Ramos (cell line): ENCODE measurements at regions not wholly inside any gene's neighbourhood (a gene's known extent, or its start where the extent isn't known, plus 50 kb on each side); places are given as distances from the start of the nearest gene placed in this dataset.
"Not testable (repeated sequence)": the region's sequence is repeated elsewhere in the genome, so short reads cannot be mapped to it uniquely, and the experiment has no call there.

Experiments
- in situ Hi-C: fragments of 300-500 bp; cut with MboI; formaldehyde crosslinking; loops from one replicate; pipeline ENCODE4 v1.14.3; 2022; ENCODE audit warnings: low sequenced_read_pairs; ENCODE audit not compliant: unreplicated experiment

DNA sequence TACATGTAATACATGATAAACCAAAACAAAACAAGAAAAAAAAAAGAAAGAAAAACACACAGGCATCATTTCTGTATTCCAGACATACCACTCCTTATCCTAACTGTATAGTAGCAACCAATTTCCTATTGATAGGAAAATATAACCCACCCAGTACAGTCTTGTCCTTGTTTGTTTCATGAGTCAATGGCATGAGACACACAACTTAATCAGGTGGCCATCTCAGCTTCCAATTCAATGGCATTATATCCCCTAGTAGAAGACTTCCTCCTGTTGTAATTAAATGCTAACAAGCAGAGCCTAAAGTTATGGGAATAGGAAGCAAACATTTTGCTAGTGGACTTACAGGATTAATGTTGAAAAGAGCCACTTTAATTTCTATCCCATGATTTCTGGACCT, 121.0 kb upstream of the NOL4 start:
- in situ Hi-C loops = no loop called here

DNA sequence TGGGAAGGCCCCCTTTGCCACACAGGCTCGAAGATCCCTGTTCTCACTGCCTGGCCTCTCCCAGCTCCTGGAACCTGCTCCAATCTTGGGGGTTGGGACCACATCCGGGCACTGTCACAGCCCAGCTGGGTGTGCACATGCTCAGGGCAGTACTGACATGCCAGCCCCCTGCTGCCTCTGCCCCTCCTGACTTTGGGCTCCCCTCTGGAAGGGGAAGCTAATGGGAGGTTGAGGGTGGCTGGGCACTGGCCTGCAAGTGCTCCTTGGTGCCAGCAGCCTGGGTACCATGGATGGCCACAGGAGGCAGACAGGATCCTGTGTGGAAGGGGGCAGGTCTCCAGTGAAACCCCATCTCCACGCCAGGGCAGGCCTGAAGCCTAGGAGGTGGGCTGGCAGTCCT, 126.1 kb upstream of the NOL4 start:
- in situ Hi-C loops = no loop called here

DNA sequence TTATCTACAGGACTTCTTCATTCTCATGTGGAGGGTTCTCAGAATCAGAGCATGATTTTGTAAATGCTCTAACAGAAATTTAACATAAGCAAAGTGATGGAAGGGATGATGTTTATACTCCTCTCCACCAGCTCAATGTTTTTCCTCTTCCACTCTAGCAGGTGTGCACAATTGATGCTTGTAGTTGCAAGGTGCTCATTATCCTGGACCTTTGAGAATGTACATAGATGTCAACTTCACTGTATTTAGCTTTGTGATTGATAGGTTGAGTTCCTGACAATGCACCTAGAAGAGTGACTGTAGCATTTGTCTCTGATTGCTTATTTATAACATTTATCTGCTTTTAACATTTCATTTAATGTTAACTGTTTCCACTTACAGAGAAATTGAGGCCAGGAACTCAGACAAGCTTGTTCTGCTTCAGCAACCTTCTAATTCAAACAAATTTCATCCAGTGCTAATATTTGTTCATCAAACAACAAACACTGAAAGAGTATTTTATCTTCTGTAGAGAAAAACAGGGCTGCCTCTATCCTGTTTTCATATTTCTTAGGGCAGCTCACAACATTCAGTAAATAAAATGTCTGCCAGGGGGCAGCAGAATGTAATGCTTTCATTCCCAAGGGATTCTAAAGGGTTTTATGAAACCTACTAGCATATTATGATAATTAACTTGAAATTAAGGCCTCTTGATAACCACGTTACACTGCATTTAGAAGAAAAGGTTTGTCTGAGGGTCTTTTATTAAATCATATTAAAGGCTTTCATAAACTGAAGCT, 127.9 kb upstream of the NOL4 start:
- in situ Hi-C loops = no loop called here

DNA sequence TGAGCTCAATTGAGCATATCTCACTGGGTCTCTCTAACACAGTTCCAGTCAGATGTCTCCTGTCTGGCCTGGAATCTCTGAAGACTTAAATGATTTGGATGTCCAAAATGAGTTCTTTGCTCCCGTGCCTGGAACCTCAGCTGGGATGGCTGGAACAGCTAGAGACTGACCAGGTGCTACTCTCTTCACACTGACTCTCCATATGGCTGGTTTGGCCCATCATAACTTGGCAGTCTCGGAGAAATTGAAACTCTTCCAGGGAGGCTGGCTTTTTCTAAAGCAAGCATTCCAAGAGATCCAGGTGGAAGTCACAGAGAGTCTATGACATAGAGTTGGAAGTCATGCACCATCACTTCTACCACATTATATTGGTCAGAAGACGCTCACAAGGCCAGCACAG, 129.6 kb upstream of the NOL4 start:
- in situ Hi-C loops = no loop called here

DNA sequence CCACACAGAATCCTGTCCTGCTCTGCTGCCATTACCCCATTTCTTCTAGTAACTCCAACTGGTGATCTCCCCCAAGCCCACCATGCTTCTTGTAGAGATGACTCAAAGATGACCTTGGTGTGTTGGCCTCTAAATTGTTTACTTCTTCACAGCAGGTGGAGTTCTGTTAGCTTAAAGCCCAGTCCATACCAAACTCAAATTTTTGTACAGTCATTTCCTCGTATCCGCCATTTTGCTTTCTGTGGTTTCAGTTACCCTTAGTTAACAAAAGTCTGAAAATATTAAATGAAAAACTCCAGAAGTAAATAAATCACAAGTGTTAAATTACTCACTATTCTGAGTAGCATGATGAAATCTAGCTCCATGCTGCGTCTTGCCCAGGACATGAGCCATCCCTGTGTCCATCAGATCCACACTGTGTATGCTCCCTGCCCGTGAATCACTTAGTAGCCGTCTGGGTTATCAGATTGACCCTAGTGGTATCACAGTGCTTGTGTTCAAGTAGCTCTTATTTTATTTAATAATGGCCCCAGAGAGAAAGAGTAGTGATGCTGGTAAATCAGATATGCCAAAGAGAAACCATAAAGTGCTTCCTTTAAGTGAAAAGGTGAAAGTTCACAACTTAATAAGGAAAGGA, 133.3 kb upstream of the NOL4 start:
- in situ Hi-C loops = no loop called here

DNA sequence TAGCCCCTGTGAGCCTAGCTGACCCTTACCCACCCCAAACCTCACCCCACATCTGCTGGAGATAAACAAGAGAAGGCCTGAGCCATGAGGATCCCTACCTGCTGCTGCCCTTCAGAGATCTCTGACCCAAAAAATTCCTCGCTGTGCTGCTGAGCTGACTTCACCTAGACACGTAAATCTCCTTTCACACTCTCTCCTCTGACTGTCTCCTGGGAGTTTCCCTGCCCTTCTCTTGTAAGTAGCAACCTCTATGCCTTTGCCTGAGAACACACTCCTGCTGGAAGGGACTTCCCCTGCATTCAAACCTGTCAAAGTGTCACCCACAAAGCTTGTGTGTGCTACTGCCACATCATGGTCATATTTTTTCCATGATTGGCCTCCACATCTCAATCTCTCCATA, 134.2 kb upstream of the NOL4 start:
- in situ Hi-C loops = no loop called here

DNA sequence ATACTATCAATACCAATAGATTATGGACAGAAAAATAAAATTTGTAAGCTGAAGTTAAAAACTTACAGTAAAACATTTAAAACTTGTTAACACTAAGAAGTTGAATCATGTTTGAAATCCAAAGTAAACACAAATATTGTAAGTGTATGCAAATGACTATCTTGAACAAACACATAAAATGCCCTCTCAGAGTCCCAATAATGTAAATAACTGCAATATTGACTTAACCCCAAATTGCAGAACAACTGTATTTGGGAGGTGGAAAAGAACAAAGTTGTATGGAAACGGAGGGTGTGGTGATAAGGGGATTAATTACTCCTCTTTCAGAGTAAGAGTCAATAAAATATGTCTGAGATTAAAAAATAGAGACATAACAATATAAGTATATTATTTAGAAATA, 140.0 kb upstream of the NOL4 start:
- in situ Hi-C loops = no loop called here

DNA sequence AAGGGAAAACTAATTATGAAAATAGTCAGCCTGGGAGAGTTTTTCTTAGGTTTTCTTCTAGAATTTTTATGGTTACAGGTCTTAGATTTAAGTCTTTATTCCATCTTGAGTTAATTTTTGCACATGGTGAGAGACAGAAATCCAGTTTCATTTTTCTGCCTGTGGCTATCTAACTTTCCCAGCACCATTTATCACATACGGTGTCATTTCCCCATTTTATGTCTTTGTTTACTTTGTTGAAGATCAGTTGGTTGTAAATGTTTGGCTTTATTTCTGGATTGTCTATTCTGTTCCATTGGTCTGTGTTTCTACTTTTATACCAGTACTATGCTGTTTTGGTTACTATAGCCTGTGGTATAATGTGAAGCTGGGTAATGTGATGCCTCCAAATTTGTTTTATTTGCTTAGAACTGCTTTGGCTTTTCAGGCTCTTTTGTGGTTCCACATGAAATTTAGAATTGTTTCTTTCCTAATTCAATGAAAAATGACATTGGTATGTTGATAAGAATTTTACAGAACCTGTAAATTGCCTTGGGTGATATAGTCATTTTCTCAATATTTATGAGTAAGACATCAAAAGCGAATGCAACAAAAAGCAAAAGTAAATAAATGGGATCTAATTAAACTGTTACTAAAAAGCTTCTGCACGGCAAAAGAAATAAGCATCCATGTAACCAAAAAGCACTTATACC, 146.1 kb upstream of the NOL4 start:
- in situ Hi-C loops = no loop called here

DNA sequence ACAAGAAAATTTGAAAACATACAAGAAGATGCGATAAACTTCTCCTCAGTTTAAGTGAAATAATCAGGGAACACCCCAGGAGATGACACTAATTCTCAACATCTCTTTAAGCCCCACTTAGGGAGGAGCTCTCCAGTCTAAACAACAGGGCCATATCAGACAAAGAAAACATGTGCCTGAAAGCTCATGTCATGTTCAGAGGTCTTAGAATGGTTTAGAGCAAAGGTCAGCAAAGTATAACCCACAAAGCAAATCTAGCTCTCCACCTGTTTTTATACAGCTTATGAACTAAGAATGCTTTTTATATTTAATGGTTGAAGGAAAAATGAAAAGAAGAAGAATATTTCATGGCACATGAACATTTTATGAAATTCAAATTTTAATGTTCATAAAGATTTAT, 155.6 kb upstream of the NOL4 start:
- in situ Hi-C loops = no loop called here

DNA sequence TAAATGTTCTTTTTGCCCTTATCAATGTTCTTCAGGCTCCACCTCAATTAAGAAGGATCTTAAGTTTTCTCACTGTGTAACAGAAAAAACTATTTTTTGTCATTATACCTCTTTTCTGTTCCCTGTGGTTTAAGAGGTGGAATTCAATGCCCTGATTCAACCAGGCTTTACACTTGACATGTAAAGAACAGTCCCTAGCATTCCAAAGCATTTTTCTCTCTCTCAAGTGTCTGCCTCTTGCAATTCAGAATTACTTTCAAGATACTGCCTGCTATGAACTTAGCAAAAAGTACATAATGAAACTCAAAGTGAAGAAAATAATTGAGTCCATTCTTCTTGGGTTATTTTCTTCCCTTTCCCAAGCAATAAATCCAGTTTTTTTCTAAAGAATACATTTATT, 160.6 kb upstream of the NOL4 start:
- in situ Hi-C loops = no loop called here

DNA sequence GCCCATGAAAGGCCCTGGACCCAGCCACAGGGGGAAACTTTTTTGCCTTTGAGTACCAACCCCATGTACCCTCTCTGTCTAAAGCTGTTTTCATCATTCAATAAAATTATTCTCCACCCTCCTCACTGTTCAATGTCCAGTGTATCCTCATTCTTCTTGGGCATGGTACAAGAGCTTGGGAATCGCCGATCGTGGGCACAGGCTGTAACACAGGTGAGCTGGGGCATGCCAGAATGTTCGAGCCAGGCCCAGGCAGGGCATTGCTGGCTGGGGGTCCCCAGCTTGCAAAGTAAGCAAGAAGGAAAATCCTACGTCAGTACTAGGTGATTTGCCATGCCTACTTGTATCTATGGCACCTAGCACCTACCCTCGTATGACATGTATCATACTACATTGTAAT, 162.1 kb upstream of the NOL4 start:
- in situ Hi-C loops = no loop called here

DNA sequence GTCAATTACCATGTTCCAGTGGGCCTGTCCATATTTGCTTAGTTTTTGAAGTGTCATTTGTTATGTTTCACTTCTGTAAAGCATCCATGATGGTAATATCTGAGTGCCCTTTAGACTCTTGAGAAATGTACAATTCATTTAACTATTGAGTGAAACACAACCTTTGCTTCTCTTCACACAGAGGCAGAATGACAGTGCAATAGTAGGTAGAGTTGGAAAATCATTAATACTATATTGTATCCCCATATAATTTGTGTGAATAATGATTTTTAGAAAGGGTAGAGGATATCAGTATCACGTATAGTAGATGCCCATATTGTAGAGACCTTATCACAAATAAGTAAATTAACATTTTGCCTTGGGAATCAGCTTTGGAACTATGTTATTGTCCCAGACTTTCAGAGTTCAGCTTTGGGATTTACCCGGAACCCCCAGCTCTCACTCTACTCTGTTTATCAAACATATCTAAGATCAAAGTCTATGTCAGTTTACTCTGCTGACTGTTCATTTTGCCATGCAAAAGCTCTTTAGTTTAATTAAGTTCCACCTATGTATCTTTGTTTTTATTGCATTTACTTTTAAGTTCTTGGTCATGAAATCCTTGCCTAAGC, 172.7 kb upstream of the NOL4 start:
- in situ Hi-C loops = no loop called here

DNA sequence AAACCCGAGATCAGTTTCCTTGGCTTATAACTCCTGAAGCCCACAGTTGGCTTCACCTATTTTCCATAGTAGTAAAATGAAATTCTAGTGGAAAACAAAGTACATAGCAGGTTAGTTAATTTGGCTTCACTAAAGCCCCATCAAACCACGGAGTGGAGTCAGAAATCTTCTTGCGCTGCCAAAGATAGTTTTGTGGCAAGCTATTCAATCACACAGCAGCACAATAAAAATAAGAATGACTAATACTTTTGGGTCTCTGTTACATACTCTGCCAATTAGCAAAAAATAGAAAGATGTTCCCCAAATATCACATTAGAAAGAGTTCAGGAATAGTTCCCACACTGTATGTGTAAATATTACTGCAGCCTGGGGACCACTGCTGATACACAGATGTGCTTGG, 175.2 kb upstream of the NOL4 start:
- in situ Hi-C loops = no loop called here

DNA sequence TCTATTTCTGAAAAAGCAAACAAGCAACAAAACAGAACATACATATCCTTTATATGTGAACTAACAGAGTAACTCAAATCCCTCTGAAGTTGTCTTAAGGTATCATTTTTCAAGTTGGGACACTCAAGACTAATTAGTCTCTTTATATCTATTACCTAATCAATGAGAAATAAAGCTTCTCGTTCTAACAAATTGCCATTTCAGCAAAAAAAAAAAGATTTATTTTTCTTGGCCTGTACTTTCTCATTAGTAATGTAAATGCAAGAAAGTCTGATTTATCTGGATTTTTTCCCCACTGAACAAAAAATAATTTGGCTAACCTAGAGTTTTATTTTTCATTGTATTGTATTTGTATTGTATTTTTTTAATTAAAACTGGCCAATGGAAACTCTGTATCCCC, 176.1 kb upstream of the NOL4 start:
- in situ Hi-C loops = no loop called here

DNA sequence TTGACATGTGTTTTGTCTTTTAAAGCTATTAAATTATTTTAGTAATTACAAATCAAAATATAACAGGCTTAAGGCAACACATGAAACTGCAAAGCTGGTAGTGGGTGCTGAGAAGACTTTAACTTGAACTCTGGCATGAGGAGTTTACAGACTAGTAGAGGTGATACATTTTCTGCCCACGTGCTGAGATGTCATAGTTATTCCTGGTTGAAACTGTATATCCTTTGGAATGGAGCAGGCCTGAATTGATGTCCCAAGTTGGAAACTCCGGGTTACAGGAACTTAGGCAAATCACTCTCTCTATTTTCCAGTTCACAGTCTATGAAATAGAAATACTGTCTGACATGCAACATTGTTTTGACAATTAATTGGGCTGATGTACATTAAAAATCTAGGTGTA, 177.1 kb upstream of the NOL4 start:
- in situ Hi-C loops = no loop called here

DNA sequence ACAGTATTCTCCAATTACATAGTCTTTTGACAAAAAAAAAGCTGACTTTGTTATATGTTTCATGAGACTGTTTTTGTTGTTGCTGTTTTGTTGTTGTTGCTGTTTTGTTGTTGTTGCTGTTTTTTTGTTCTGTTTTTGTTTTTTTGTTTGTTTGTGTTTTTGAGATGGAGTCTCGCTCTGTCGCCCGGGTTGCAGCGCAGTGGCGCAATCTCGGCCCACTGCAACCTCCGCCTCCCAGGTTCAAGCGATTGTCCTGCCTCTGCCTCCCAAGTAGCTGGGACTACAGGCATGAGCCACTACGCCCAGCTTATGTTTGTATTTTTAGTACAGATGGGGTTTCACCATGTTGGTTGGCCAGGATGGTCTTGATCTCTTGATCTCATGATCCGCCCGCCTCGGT, 182.8 kb upstream of the NOL4 start:
- in situ Hi-C loops = not testable (repeated sequence)

DNA sequence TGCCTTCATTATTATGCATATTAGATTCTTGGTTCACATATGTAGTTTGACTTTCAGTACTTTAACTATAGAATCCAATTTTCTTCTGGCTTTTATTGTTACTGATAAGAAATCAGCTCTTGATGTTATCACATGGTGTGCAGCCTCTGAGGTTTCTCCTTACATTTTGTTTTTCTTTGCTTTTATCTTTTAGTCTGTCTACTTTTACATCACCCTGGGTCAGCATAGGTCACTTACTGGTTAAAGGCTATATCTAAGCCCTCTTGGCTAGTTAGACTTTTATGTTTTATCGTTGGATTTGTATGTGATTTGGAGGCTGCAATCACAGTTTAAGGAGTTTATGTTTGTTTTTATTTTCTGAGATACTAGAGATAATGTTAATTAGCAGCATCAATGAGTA, 187.2 kb upstream of the NOL4 start:
- in situ Hi-C loops = no loop called here

DNA sequence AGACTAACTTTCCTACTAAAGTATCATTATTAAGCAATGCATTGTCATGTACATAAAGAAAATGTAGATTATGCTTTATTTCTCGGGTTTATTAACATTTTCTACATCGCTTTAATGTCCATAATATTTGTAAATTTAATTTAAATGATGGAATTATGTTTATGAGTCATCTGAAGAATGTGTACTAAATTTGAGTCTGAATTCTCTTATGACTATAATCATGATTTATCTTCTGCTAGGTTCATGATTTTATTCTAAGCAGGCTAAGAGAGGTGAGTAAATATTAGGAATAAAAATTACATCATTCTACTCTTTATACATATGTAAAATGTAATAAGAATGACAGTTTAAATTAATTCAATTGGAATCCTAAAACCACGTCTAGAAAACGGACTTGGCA, 206.3 kb upstream of the NOL4 start:
- in situ Hi-C loops = no loop called here

DNA sequence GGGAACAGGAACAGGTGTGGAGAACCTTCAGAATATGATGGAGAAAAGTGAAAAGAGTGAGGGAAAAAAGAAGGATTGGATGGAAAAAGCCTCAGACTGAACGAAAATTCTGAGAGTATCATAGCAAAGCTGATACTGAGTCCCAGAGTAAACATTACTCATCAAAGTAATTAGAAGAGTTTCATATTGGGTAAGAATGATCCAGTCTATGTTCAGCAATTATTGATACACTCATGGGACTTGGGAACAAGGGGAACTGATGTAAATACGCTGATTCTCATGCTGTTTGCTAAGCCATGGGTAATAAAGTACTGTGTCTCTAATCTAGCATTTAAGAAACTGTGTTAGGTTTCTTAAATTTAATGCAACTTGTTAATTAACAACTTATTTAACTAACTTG, 219.9 kb upstream of the NOL4 start:
- in situ Hi-C loops = no loop called here

DNA sequence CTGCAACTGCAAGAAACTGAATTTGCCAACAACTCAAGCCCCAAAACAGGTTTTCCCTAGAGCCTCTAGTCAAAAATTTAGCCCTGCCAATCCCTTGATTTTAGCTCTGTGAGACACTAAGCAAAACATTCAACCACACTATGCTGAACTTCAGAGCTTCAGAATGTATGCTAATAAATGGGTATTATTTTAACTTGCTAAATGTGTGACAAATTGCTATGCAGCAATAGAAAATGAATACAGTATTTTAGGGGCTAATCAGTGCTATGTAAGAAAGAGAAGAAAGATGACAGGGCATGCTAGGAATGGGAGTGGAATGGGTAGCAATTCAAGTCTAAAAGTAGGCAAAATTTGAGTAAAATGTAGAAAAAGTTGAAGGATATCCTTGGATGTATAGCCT, 223.9 kb upstream of the NOL4 start:
- in situ Hi-C loops = no loop called here

DNA sequence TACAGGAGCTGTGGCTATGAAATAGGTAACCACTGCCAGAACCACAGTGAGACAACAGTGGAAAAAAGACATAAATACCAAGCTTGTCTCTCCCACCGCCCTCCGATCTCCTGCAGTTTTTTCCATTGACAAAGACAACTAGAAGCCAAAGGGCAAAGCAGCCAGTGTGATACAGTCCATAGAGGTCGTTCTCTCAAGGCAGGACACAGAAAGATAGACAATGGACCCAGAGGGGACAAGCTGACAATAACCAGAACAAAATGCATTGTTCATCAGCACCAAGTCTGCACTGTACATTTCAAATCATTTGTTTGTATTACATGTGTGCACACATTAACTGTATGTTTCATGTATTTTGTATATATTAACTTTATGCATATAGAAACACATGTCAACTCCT, 233.0 kb upstream of the NOL4 start:
- in situ Hi-C loops = no loop called here
